DND-41 (cell line): ENCODE measurements at regions not wholly inside any gene's neighbourhood (a gene's known extent, or its start where the extent isn't known, plus 50 kb on each side); places are given as distances from the start of the nearest gene placed in this dataset.

Experiments used
- ATAC-seq: fragments of 200-7000 bp; cut with Tn5 transposase; 3 replicates; pipeline ENCODE4 v1.9.1; 2021; ENCODE audit warnings: low read depth; ENCODE audit not compliant: insufficient read depth
- DNase-seq: peaks from one replicate; pipeline ENCODE4 v3.0.0-alpha.2; 2020
- H2AFZ ChIP-seq: 2 replicates; pipeline ENCODE4 v1.6.0; 2012; ENCODE audit warnings: low read depth, low read length
- H3K27ac ChIP-seq: 2 replicates; pipeline ENCODE4 v1.5.1; 2012; ENCODE audit warnings: low read length, inconsistent platforms
- H3K27me3 ChIP-seq: fragments of 200-600 bp; sonication (generic); 2 replicates; pipeline ENCODE4 v1.6.0; 2012; ENCODE audit warnings: low read length, mild to moderate bottlenecking, inconsistent platforms; ENCODE audit not compliant: insufficient read depth, poor library complexity
- H3K36me3 ChIP-seq: 2 replicates; pipeline ENCODE4 v1.5.1; 2012; ENCODE audit warnings: low read length, inconsistent platforms; ENCODE audit not compliant: insufficient read depth
- H3K4me1 ChIP-seq: 2 replicates; pipeline ENCODE4 v1.5.1; 2012; ENCODE audit warnings: mild to moderate bottlenecking, low read length; ENCODE audit not compliant: insufficient read depth
- H3K4me2 ChIP-seq: 2 replicates; pipeline ENCODE4 v1.6.0; 2012; ENCODE audit warnings: mild to moderate bottlenecking, moderate library complexity, low read length, inconsistent platforms; ENCODE audit not compliant: insufficient read depth
- H3K4me3 ChIP-seq, 2 experiments: fragments of 200-600 bp in 1 of 2; shearing (Covaris generic) in 1 of 2; 2 replicates each; pipeline ENCODE4 v1.5.1; 2012 to 2016; ENCODE audit warnings: inconsistent platforms in 2 of 2, low read length in 2 of 2, mild to moderate bottlenecking in 2 of 2, low read depth in 1 of 2, moderate library complexity in 1 of 2
- H3K79me2 ChIP-seq: 2 replicates; pipeline ENCODE4 v1.6.0; 2012; ENCODE audit warnings: low read length, inconsistent platforms; ENCODE audit not compliant: insufficient read depth
- H3K9ac ChIP-seq: 2 replicates; pipeline ENCODE4 v1.6.0; 2012; ENCODE audit warnings: low read depth, mild to moderate bottlenecking, inconsistent platforms, low read length, moderate library complexity
- H3K9me3 ChIP-seq: 2 replicates; pipeline ENCODE4 v1.5.1; 2012; ENCODE audit warnings: low read length, moderate library complexity, mild to moderate bottlenecking, inconsistent platforms; ENCODE audit not compliant: insufficient read depth, severe bottlenecking
- H4K20me1 ChIP-seq: 2 replicates; pipeline ENCODE4 v1.6.0; 2012; ENCODE audit warnings: low read length; ENCODE audit not compliant: insufficient read depth
- CTCF ChIP-seq: IDR thresholded peaks from 2 replicates; pipeline ENCODE4 v1.5.1; 2012; ENCODE audit warnings: borderline replicate concordance, low read length, moderate library complexity, mild to moderate bottlenecking; ENCODE audit not compliant: poor library complexity, severe bottlenecking; ENCODE audit errors: extremely low read depth
- EZH2 ChIP-seq: IDR thresholded peaks from 3 replicates; pipeline ENCODE4 v1.6.1; 2012; ENCODE audit warnings: borderline replicate concordance, low read depth, mild to moderate bottlenecking, moderate library complexity, low read length, inconsistent platforms; ENCODE audit not compliant: severe bottlenecking

GRCh38 chr12:73220951-73221350 is 948.8 kb downstream of the TRHDE start:
- no peaks in the 10 kb centered on the region for H4K20me1 ChIP-seq
- no peak overlapping the region for H2AFZ ChIP-seq
- no peak for DNase-seq
- H3K4me1 ChIP-seq: no peaks in the 10 kb centered on the region
- H3K36me3 ChIP-seq: no peaks in the 10 kb centered on the region
- no peak overlapping the region for H3K4me3 ChIP-seq
- no peak overlapping the region for H3K27ac ChIP-seq
- H3K79me2 ChIP-seq: no peaks in the 10 kb centered on the region
- TF ChIP-seq EZH2 (no peak), CTCF (no peak)
- no peak for ATAC-seq
- no peaks in the 10 kb centered on the region for H3K27me3 ChIP-seq
- no peak overlapping the region for H3K4me2 ChIP-seq
- no peaks in the 10 kb centered on the region for H3K9me3 ChIP-seq
- no peak overlapping the region for H3K9ac ChIP-seq

- no peak overlapping the region for H3K9ac ChIP-seq
- H4K20me1 ChIP-seq: no peaks in the 10 kb centered on the region
- H3K27ac ChIP-seq: no peak overlapping the region
- no peak for TF ChIP-seq EZH2
- no peak for TF ChIP-seq CTCF
- no peaks in the 10 kb centered on the region for H3K9me3 ChIP-seq
- H3K36me3 ChIP-seq: no peaks in the 10 kb centered on the region
- no peak overlapping the region for H2AFZ ChIP-seq
- H3K4me2 ChIP-seq: no peak overlapping the region
- H3K4me1 ChIP-seq: no peaks in the 10 kb centered on the region
- DNase-seq: no peak
- no peaks in the 10 kb centered on the region for H3K27me3 ChIP-seq
- no peak overlapping the region for H3K4me3 ChIP-seq
- no peaks in the 10 kb centered on the region for H3K79me2 ChIP-seq
- no peak for ATAC-seq
Observed at GRCh38 chr12:73221398-73221797, 949.2 kb downstream of the TRHDE start.

GRCh38 chr12:73221836-73222235 is 949.7 kb downstream of the TRHDE start:
- no peak overlapping the region for H3K9ac ChIP-seq
- H3K4me2 ChIP-seq: no peak overlapping the region
- no peak for DNase-seq
- no peaks in the 10 kb centered on the region for H3K4me1 ChIP-seq
- no peak overlapping the region for H3K27ac ChIP-seq
- TF ChIP-seq EZH2: no peak
- TF ChIP-seq CTCF: no peak
- H3K79me2 ChIP-seq: no peaks in the 10 kb centered on the region
- H3K36me3 ChIP-seq: no peaks in the 10 kb centered on the region
- H2AFZ ChIP-seq: no peak overlapping the region
- ATAC-seq: no peak
- H3K27me3 ChIP-seq: no peaks in the 10 kb centered on the region
- H3K4me3 ChIP-seq: no peak overlapping the region
- H4K20me1 ChIP-seq: no peaks in the 10 kb centered on the region
- no peaks in the 10 kb centered on the region for H3K9me3 ChIP-seq

GRCh38 chr12:73225371-73225937 is 953.3 kb downstream of the TRHDE start:
- DNase-seq: no peak
- TF ChIP-seq CTCF (no peak), EZH2 (no peak)
- Histone ChIP-seq H2AFZ (no peak overlapping the region), H3K27ac (no peak overlapping the region), H3K9me3 (no peaks in the 10 kb centered on the region), H3K27me3 (no peaks in the 10 kb centered on the region), H3K4me1 (no peaks in the 10 kb centered on the region), H3K79me2 (no peaks in the 10 kb centered on the region), H3K4me3 (no peak overlapping the region), H3K9ac (no peak overlapping the region), H3K36me3 (no peaks in the 10 kb centered on the region), H3K4me2 (no peak overlapping the region), H4K20me1 (no peaks in the 10 kb centered on the region)
- no peak for ATAC-seq
